HG03139 (cell line): ENCODE measurements at regions not wholly inside any gene's neighbourhood (a gene's known extent, or its start where the extent isn't known, plus 50 kb on each side); places are given as distances from the start of the nearest gene placed in this dataset.

Experiments
- ATAC-seq: cut with Tn5 transposase; IDR thresholded peaks from one replicate; pipeline ENCODE4 v1.9.1; 2021; ENCODE audit not compliant: unreplicated experiment

GRCh38 chr4:32290102-32290501, 1569.9 kb downstream of the PCDH7 start:
- ATAC-seq, result no peak

DNA sequence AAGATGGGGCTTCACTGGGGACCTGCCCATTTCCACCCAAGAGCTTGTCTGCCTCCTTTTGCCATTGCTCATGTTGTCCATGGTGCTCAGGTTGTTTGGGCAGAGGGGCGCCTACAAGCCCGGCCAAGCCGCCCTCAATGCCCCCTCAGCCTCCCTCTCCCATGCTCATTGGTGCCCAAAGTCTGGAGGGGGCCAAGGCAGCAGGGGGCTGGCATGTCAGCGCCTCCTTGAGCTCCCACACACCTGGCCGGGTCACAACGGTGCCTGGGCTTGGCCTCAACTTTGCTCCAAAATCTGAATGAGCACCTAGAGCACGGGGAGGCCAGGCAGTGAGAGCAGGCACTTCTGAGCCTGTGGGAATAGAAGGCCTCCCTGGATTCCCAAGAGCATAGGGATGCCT, 1598.8 kb downstream of the PCDH7 start:
- no peak for ATAC-seq

DNA sequence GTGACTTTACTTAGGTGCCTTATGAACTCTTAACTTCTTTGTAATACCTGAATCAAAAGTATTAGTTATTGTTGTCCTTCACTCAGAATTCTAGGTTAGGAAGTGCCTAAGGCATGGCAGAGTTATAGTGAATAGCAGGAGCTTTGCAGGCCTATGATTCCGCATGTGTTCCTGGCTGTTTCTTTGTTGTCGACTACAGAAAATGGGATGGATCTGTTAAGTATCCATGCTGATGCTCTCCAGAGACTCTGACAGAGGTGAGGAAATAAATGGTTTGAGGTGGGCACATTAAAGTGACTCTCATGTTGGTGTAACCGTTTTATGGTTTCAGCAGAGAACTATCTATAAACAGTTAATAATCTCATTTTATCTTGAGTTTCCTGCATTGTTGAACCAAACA, 1601.3 kb downstream of the PCDH7 start:
- ATAC-seq, result no peak

GRCh38 chr4:32334759-32335158, 1614.6 kb downstream of the PCDH7 start:
- no peak for ATAC-seq

- no peak for ATAC-seq
Measured at GRCh38 chr4:32337403-32337802, 1617.2 kb downstream of the PCDH7 start.

GRCh38 chr4:32340591-32340990, 1620.4 kb downstream of the PCDH7 start:
- ATAC-seq, result no peak

GRCh38 chr4:32341342-32341741, 1621.2 kb downstream of the PCDH7 start:
- ATAC-seq, result no peak

DNA sequence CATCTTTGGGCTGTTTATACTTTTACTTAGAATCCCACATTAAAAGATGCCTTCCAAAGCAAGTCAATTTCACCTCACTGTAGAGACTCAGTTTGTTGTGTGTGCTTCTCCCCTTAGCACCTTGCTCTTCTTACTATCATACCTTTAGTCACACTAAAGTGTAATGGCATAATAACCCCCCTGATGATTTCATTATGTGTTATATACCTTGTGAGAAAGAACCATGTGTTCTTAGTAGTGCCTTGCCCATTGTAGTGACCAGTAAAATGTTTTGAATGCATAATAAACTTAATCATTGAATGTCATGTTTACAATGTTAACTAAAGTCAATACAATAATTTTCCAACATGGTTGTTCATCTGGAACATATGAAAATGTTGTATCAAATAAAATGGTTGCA, 1621.9 kb downstream of the PCDH7 start:
- ATAC-seq, result no peak

DNA sequence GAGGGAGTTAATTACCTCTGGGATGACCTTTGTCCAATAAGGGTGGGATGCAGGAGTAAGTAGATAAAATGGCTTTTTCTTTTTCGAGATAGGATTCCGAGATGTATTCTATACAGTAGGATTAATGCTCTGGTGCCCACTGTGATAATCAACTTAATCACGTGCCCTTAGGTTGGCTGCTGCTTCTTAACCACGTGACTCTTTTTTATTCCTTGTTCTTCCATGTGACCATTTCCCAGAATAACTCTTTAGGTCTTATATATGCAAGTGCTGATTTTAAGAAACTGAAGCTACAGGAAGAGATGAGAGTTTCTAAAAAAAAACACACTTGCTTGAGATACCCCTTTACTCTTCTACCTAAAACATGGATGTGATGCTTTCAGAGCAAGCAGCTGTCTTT, 1628.9 kb downstream of the PCDH7 start:
- no peak for ATAC-seq

DNA sequence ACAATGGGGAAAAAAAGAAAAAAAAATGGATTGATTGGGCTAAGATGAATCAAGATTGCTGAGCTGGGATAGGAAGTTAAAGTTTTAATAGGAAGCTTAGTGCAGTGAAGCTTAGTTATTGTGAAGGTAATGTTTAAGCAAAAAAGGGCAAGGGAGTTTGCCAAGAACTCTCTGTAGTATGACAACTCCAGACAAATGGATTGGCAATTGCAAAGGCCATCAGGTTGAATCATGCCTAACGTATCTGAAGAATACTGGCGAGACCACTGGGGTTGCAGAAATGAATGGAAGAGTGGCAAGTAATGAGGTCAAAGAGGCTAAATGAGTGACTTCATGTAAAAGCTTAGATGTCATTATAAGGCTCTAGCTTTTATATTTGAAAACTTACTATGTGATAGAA, 1654.0 kb downstream of the PCDH7 start:
- no peak for ATAC-seq

DNA sequence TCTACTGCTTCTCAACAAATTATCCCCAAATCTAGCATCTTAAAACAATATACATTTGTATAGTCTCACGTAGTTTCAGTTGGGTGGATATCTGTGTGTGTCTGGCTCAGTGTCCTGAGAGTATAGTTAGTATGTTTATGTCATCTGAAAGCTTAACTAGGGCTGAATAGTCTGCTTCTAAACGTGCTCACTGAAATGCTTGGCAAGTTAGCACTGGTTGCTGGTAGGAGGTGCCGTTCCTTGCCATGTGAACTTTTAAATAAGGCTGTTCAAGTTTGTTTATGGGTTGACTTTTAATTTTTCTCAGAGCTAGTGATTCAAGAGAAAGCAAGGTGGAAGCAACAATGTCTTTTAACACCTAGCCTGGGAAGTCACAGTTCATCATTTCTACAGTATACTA, 1673.6 kb downstream of the PCDH7 start:
- ATAC-seq, result no peak

- no peak for ATAC-seq
Measured at GRCh38 chr4:32394255-32394654, 1674.1 kb downstream of the PCDH7 start.

DNA sequence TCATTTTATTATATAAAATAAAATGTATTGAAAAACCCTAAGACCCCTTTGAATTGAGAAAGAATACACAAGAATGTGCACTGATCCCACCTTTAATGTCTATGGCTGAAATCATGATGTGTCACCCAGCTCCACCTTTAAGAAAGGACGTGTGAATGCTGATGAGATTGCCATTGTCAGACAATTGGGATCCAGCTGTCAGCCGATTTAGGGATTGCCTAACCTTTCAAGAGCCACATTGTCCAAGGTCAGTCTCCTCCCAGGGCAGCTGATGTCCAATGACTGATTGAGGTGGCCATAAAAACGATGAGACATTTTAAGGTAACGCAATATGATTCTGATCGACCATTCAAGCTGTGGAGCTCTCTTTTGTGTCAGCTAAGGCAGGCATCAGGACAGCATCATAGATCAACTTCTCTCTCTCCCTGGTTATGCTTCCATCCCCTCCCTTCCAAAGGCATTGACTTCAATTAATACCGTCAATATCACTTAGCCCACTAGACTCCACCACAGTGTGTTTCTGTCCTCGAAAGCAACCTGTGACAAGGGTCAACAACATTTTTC, 1676.4 kb downstream of the PCDH7 start:
- ATAC-seq, result no peak

GRCh38 chr4:32400870-32401269, 1680.7 kb downstream of the PCDH7 start:
- ATAC-seq, result no peak

DNA sequence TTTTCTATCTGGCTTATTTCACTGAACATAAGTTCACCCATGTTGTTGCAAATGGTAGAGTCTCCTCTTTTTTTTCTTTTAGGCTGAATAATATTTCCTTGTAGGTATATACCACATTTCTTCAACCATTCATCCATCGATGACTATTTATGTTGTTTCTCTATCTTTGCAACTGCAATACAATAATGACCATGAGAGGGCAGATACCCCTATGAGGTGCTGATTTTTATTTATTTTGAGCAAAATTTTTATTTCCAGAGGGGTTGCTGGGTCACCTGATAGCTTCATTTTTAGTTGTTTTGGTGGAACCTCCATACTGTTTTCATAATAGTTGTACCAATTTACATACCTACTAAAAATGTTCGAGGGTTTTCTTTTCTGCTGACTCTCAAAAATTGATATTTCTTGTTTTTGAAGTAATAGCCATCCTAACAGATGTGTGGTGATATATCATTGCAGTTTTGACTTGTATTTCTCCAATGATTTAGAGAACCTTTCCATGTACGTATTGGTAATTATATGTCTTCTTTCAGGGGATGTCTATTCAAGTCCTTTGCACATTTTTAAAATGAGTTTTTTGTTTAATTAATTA, 1697.0 kb downstream of the PCDH7 start:
- no peak for ATAC-seq

DNA sequence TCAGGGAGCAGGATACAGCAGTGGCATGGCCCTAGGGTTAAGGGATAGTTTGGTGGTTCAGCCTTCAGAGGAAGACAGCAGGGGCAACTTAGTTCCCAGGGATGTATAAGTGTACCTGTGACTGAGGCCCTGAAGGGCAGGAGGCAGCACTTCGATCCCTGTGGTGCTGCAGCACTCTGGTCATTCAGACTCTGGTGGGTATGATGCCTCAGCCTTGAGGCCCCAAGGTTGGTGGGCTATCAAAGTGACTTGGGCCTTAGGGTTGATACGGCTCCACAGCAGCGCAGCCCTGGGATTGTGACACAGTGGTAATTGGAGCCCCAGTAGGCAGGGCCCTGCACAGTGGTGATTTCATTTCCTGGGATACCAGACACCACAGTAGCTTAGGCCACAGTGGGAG, 1703.1 kb downstream of the PCDH7 start:
- ATAC-seq, result no peak

GRCh38 chr4:32425243-32425642, 1705.1 kb downstream of the PCDH7 start:
- no peak for ATAC-seq

- no peak for ATAC-seq
Measured at GRCh38 chr4:32427566-32427965, 1707.4 kb downstream of the PCDH7 start.

DNA sequence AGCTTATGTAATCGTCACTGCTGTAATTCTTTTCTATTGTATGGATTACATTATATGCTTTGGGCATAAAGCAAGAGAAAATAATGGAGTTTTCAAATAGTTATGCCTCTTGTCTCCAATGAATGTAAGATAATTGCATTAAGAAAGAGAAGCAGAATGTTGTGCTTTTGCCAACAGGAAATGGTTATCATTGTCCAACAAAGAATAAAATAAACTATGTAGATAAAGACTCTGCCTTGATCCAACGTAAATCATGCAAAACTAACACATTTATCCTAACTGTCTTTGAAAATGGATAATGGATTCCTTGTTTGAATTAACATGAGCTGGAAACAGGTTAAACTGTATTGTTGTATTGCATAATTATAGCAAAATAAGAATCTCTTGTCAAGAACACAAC, 1709.0 kb downstream of the PCDH7 start:
- ATAC-seq, result no peak

DNA sequence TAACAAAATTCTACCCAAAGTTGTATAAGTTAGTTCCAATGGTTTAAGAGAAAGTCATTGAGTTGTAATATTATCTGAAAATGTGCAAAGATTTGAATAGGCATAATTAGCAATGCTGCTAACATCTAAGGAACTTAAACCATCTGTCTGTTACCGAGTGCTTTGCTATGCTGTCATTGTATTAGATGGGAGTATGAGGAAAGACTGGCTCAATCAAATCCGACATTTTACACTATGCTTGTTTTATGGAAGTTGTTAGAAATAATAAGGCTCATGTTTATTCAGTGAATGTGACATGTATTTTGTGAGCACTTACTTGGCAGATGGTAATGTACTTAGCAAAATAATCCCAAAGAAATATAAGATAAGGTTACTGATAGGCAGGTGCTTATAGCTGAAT, 1715.1 kb downstream of the PCDH7 start:
- no peak for ATAC-seq

DNA sequence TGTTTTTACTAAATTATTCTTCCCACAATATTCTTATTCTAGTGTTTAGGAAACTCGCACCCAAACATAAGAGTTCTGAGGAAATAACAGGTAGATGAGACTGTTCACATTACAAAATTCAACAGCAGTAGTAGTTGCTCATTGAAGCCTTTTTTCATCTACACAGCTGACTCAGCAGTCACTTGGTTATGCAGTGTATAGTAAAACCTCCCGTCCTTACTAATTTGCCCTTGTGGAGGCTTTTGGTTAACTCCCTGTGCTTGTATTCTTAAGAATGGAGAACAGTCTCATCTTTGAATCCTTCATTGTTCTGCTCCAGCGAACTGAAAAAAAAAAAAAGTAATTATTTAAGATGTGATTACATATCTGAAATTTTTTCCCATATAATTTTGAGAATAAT, 1716.6 kb downstream of the PCDH7 start:
- ATAC-seq, result no peak

GRCh38 chr4:32440391-32440790, 1720.2 kb downstream of the PCDH7 start:
- ATAC-seq, result no peak

DNA sequence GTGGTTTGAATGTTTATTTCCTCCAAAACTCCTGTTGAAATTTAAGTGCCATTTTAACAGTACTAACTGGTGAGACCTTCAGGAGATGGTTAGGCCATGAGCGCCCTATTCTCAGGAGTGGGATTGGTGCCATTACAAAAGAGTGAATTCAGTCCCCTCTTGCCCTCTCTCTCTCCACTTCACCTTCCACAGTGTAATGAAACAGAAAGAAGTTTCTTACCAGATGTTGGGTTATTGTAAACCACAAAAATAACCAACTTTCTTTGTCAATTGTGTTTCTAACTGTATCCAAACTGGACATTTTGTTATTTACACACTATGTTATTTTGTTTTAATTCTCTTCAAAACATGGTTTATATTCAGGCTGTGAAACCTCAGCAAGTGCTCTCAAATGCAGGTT, 1734.3 kb downstream of the PCDH7 start:
- ATAC-seq, result no peak
